ENCODE measurements at regions not wholly inside any gene's neighbourhood (a gene's known extent, or its start where the extent isn't known, plus 50 kb on each side); places are given as distances from the start of the nearest gene placed in this dataset.

- TF ChIP-seq CTCF (IDR thresholded peaks at IDR 0.05; ENCODE audit: borderline replicate concordance, extremely low read depth, low read length, poor library complexity, severe bottlenecking): no peak
- no peak for TF ChIP-seq EZH2 (IDR thresholded peaks at IDR 0.05; ENCODE audit: borderline replicate concordance, low read depth, low read length, severe bottlenecking)
These were observed 104.2 kb upstream of the MAP4K3 start for GRCh38 chr2:39541011-39541930.

All from DND-41 (cell line).